Nucleus accumbens (tissue), 56 donors: ENCODE measurements at regions not wholly inside any gene's neighbourhood (a gene's known extent, or its start where the extent isn't known, plus 50 kb on each side); places are given as distances from the start of the nearest gene placed in this dataset.

Experiments
- DNase-seq, 56 donors: peaks; one replicate each; lab custom pipeline; 2025; lab: John Stamatoyannopoulos, UW

DNA sequence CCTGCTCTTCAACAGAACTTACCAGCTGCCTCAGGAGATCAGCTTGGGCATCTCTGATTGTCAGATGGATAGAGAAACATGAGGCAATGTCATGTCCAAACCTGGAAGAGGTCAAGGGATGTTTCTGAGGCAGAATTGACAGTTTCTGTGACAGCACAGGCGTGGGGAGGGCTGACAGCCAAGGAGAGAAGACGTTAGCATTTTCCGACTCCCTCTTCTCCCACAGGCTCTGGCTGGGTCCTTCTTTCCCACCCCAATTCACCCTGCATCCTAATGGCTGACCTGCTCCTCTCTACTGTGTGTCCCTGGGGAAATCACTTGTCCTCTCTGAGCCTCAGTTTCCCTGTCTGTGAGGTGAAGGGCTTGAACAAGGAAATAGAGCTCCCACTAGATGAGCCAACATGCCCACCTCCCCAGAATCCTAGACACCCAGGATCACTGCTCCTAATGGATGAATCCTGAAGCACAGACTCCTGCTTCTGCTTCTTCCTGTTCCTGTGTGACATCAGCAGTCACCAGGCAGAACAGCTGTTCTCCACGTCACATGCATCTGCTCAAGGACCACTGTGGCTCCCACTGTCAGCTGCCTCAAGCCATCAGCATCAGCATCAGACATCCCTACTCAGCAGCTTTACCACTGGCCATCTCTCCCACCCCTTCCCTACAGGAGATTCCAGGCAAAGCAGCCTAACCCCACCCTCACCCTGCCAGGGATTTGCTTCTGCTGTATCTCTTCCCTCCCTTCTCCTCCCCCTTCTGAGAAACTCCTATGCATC is 408.0 kb downstream of the MATN1 start:
- DNase-seq = peak in 1 of 56 donors; percentile 25

DNA sequence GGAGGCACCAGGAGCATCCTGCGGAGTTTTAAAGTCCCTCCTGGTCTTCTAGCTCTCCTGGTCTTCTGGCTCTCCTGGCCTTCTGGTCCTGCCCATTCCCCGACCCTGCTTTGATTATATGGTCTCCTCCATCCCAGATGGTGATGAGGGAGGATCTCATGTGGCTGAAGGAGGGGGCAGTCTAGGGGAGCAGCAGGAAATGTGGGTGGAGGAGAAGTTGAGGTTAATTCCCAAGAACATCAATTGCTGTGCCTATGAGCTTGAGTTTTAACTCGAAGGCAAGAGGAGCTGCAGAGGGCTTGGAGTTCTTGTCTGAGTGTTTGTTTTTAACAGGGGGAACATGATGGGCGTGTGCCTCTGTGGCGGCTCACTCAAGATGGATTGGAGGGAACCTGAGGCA is 408.8 kb downstream of the MATN1 start:
- no peak for DNase-seq

DNA sequence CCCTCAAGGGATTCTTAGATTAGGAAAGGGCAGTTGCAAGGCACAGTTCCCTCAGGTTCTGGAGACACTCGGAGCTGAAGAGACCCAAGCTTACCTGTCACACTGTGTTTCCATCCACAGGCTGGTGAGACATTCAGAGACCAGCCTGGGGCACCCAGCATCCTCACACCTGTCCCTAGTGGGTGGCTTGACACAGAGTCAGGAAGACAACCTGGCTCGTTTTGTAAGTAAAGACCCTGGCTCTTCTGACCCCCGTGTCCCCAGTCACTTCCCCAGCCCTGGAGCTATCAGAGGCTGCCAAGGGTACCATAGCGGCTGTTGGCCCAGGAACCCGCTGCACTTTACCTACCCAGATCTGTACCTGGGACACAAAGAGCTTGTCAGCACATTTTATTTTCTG is 409.8 kb downstream of the MATN1 start:
- DNase-seq = no peak

DNA sequence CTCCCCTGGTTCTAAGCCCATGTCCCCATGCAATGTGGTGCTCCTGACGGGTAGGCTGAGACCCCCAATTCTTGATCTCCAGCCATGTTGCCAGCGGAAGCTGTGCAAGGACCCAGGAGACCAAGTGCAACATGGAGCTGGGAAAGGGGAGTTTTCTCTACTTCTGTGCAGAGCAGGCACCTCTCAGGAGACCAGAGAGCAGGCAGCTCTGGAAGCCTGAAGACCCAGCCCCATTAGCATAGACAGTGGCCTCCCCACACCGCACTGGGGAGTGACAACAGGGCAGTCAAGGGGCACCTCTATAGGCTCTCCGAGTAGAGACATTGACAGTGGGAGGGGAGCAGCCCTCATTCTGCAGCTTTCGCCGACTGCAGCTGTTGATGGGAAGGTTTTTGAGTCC is 410.2 kb downstream of the MATN1 start:
- no peak for DNase-seq

DNA sequence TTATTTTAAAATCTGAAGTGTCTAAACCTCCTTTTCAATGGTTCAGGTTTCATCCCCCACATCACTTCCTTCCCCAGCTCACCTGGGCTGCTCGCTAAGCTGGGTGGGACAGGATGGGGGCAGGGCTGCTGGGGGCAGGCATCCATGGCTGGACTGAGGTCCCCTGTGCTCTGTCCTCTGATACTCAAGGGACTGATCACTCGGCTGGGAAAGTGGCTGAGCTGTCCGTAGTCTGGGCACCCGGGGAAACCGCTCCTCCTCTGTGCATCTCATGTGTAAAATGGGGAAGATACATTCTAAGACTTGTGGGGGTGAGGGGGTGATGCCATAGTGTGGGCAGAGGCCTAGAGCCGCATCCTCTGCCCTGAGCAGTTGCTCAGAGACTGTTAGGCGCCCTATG is 411.2 kb downstream of the MATN1 start:
- DNase-seq = no peak

DNA sequence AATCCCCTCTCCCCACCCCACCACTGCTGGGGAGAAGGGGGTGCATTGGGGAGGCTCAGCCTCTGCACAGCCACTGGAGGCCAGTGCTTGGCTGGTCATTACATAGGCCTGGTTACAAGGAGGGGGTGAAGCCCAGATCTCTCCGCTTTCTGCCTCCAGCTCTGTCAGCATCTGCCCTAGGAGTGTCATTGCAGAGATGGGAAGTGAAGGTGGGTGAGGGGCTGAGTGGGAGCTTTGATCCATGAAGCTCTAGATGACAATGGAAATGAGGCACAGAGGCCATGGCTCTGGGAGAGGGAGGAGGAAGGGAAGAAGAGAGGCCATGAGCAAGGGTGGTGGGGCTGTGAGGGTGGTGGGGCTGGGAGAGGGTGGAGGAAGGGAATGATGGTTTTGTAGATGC is 411.6 kb downstream of the MATN1 start:
- no peak for DNase-seq

DNA sequence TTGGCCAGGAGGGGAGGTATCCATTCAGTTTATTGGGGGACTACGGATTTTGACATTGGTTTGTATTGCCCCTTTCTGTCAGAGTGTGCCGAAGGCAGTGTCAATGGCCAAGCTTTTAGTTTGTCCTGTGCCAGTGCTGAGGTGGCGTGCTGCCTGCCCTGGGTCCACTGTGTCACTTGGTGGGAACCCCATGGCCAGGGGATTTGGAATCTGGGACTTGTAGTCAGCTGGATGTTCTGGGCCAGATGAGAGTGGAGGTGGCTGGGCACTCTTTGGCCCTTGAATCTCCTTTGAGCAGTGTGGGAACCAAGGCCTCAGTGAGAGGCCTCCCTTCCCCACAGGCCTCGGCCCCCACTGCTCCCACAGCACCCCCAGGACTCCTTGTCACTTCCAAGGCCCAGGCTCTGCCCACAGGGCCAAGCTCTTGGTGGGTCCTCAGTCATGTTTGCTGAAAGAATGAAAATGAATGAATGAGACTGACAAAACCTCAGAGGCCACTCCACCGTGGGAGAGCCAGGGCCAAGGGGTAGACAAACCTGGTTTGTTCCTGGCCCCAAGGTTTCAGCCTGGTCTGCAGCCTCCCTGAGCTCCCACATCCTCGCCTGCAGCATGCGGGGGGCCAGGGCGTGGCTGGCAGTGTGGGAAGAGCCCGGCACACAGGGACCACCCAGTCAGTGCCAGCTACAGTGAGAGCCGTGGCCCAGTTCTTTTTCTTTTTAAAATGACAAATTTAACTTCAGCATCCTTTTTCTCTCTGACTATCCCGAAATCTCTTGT is 412.2 kb downstream of the MATN1 start:
- no peak for DNase-seq

DNA sequence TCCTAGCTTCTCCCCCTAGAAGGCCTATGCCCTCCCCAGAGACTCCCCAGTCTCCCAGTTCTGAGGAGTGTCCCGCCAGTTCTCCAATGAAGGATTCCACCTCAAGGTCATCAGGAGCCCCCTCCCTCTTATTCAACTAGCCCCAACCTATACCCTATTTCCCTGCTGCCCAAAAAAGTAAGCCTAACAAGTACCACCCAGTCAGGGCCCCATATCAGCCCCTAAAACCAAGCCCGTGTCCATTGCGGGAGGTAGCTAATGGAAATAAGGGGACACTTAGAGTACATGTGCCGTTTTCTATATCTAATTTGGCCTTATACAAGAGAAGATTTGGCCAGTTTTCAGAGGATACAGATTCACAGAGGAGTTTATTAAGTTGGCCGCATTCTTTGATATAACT is 416.2 kb downstream of the MATN1 start:
- no peak for DNase-seq

DNA sequence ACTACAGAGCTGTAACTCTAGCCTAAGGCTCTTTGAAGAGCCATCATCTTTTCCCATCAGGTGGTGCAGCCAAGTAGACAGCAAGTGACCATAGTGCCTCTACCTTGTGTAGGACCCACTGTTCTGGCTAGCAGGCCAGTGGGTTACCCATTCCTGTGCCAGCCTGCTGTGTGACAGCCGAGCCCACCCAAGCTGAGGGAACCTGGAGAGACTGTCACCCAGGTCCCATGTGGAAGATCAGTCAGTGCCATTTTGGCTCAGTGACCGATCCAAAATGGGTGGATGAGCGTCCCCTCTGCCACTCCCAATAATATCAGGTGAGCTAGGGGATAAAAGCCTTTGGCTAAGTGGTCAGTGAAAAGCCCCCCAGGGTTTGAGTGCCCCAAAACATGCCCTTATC is 417.9 kb downstream of the MATN1 start:
- no peak for DNase-seq

DNA sequence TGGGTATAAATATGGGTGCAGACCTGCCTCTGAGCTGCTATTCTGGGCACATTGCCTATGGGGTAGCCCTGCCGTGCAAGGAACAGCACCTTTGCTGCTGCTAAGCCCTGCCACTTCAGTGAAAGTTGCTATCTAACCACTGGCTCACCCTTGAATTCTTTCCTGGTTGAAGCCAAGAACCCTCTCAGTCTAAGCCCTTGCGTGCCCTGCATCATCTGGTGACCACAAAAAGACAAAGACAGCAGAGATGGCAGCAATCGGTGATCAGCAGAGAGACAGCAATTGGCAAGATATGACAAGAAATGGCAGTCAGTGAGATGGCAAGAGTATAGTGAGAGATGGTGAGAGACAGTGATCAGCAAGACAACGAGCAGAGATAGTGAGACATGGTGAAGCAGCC is 418.3 kb downstream of the MATN1 start:
- DNase-seq = no peak

DNA sequence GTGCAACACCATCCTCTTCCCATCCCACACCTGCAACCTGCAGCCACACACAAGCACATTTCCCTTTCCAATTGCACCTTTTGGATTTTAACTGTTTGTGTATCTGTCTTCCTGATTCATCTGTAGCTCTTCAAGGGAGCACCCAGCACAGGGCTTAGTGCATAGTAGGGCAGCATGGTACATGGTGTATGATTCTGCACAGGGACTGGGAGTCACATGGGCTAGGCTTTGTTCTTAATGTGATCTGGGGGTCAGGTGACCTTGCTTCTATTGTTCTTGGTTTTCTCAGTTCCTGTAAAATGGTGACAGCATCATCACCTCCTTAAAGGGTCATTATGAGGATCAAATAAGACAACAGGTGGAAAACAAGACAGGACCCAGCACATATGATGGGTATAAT is 419.3 kb downstream of the MATN1 start:
- DNase-seq = no peak

DNA sequence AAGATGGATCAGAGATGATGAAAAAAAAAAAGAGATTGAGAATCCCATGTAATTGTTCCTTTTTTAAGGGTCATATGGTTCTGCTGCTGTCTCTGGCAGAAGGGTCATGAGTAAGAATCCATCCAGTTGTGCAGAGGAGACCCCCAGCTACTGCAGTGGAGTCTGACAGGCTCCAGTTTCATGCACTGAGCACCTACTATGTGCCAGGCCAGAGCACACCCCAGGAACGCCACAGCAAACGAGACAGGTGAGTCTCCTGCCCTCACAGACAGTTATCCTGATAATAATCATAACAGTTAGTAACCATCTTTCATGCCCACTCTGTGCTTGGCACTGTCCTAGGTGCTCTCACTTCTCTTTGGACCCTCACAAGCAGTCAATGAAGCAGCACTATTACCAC is 420.0 kb downstream of the MATN1 start:
- no peak for DNase-seq

DNA sequence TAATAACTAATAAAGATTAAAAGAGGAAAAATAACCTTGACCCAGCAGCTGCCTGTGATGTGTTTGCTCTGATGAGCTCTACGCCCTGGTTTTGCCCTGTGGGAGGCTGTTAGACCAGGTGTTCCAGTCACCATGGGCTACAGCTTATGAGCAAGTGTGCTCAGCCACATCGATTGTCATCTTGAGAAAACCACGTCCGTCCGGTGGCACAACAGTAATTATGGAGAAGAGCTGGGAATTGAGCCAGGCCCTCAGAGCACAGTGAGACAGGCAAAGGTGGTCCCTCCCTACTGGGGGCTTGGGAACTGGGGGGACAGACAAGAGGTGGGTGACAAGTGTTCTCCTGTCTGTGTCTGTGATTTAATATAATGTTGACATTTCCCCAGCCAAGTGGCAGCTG is 420.5 kb downstream of the MATN1 start:
- no peak for DNase-seq

DNA sequence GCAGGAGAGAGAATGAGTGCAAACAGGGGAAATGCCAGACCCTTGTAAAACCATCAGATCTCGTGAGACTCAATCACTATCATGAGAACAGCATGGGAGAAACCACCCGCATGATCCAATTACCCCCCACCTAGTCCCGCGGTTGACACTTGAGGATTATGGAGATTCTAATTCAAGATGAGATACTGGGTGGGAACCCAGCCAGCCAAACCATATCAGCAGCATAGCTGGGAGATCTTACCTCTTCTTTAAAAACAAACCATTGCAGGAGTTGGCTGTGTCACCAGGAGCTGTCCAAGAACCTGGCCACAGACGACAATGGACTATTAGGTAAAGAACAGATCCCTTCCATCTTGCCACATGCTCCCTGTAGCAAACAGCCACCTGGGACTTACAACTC is 422.7 kb downstream of the MATN1 start:
- no peak for DNase-seq

DNA sequence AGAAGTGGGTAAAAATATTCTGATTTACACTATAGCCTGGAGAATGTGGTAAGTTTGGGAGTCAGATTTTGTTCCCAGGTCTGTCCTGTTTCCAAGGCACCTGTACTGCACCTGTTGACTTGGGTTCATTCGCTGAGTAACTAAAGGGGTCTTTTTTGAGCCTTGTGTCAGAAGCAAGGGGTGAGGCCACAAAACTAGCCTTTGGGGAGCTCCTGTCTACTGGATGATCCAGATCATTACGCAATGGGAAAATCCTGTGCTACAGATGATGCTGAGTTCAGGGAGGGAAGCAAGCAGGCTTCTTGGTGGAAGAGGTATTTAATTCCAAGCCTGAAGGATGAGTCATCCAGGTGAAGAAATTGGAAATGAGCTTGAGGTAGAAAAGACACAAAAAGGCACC is 424.0 kb downstream of the MATN1 start:
- DNase-seq = no peak

DNA sequence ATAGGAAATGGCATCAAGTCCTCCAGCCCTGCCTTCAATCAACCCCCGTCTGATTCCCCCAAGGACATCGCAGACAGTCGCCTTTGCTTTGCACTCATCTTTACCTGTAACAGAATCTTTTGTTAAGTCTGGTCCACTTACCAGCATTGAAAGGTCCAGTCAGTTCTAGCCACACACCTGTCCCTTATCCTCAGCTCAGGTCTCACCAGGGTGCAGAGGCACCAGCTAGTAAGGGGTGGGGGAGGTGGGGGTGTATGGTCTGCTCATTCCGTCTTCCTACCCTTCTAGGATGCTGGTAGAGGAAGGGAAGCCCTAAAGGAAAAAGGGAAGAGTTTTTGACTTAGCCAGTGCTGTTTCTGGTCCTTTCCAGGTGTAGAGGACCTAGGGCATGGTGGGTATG is 427.7 kb downstream of the MATN1 start:
- DNase-seq = no peak

DNA sequence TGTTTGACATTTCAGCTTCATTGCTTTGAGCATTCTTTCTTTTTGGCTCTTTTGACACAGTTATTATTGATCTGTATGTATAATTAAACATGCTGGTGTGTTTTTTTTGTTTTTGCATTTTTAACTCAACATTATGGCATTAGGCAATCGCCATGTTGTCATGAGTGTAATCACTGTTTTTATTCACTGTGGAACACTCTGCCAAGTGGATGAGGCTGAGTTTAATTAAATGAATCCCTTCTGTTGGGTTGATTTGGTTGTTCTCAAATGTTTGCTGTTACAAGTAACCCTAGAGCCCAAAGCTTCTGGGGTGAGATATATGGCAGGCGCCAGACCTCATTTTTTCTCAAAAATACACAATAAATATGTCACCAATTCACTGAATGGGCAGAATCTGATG is 428.1 kb downstream of the MATN1 start:
- DNase-seq = no peak

DNA sequence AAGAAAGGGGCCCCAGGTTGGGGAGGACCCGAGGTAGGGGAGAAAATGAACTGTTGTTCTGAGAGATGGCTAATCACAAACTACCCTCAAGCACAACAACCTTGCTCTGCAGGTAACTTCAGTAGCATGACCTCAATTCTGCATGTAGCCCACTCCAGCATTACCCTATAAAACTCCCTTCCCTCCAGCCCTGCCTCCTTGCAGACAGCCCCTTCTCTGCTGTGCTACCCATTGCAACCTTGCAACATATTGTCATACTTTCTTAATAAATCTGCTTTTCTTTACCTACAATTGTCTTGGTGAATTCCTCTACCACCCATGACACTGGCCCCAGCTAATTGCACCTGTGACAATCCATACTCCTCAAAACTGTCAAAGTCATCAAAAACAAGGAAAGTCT is 428.9 kb downstream of the MATN1 start:
- DNase-seq = no peak

DNA sequence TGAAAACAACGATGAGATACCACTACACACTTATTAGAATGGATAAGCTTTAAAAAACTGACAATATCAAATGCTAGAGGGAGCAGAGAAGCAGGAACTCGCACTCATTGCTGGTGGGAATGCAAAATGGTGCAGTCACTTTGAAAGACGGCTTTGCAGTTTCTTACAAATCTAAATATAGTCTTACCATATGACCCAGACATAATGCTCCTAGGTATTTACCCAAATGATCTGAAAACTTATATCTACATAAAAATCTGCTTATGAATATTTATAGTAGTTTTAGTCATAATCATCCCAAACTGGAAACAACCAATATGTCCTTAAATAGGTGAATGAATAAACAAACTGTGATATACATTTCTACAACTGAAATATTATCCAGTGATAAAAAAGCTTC is 430.9 kb downstream of the MATN1 start:
- DNase-seq = no peak

DNA sequence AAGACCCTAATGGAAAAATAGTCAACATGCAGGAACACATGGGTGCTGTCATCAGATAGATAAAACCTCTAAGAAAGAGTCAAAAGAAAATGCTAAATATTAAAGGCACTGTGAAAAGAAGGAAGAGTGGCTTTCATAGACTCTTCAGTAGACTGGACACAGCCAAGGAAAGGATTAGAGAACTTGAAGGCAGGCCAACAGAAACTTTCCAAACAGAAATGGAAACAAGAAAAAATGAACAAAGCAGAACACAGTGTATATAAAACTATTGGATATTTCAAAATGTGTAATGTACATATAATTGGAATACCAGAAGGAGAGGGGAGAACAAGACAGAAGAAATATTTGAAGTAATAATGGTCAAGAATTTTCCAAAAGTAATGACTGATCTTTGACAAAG is 431.9 kb downstream of the MATN1 start:
- DNase-seq = no peak

DNA sequence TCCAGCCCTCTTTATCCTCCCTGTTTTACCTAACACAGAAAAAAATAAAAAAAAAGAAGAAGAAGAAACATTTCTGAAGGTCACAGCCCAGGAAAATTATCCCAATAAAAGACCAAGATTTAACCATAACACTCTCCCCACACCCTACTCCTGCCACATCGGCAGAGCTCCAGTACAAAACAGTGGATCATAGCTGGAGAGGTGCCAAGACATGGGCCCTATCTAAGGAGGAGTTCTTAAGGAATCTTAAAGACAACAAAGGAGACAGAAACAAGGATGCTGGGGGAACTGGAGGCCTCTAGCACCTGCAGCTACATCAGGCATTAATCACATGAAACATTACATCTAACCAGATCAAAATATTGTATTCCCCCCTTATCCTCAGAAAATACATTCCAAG is 432.8 kb downstream of the MATN1 start:
- DNase-seq = no peak

DNA sequence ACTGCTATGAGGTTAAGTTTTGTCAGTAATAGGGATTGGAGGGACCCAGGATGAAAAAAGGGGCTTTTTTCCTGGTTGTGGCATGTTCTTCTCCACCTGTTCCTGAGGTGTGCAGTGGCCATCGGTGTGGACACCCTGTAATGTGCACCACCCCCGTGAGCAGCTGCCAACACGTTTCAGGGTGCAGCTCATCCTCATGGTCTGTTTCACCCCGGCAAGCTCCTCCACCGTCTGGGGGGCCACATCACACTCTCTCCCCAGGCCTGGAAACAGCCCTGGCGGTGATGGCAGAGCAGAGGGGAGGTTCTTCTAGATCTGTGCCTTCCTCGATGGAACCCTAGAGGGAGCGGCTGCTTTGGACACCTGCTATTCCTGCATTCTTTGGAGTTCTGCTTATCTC is 435.4 kb downstream of the MATN1 start:
- DNase-seq = no peak
